ENCODE measurements at regions not wholly inside any gene's neighbourhood (a gene's known extent, or its start where the extent isn't known, plus 50 kb on each side); places are given as distances from the start of the nearest gene placed in this dataset.

GRCh38 chr2:150557020-150557600, 69.6 kb upstream of the RND3 start:
- Mint-ChIP-seq H3K36me3 (ENCODE audit: low read depth) (no peaks in the 10 kb centered on the region), H3K9me3 (peaks cover 9% of the 10 kb centered on the region), H3K4me1 (peaks cover 28% of the 10 kb centered on the region), H3K27me3 (ENCODE audit: low read depth) (no peaks in the 10 kb centered on the region), H3K27ac (ENCODE audit: unreplicated experiment) (peak overlapping the region; percentile 73), H3K4me3 (no peak overlapping the region)
- no peak for TF ChIP-seq CTCF (conservative IDR thresholded peaks at IDR 0.05)
- no peak for DNase-seq (ENCODE audit: low read depth, low spot score)

- Mint-ChIP-seq H3K27ac (ENCODE audit: unreplicated experiment) (peak overlapping the region; percentile 60), H3K27me3 (ENCODE audit: low read depth) (no peaks in the 10 kb centered on the region), H3K4me1 (peaks cover 25% of the 10 kb centered on the region), H3K36me3 (ENCODE audit: low read depth) (no peaks in the 10 kb centered on the region), H3K9me3 (peaks cover 9% of the 10 kb centered on the region), H3K4me3 (no peak overlapping the region)
- no peak for TF ChIP-seq CTCF (conservative IDR thresholded peaks at IDR 0.05)
- DNase-seq (ENCODE audit: low read depth, low spot score): no peak
These were observed 68.3 kb upstream of the RND3 start for GRCh38 chr2:150555611-150556356.

- peaks cover 5% of the 10 kb centered on the region for H3K9me3 Mint-ChIP-seq
- no peak overlapping the region for H3K4me3 Mint-ChIP-seq
- TF ChIP-seq CTCF (conservative IDR thresholded peaks at IDR 0.05): no peak
- no peaks in the 10 kb centered on the region for H3K27me3 Mint-ChIP-seq (ENCODE audit: low read depth)
- no peak for DNase-seq (ENCODE audit: low read depth, low spot score)
- H3K27ac Mint-ChIP-seq (ENCODE audit: unreplicated experiment): no peak overlapping the region
- peaks cover 24% of the 10 kb centered on the region for H3K4me1 Mint-ChIP-seq
- no peaks in the 10 kb centered on the region for H3K36me3 Mint-ChIP-seq (ENCODE audit: low read depth)
These were observed 66.6 kb upstream of the RND3 start for GRCh38 chr2:150554046-150554445.

GRCh38 chr2:150552041-150552820, 64.8 kb upstream of the RND3 start:
- Mint-ChIP-seq H3K27ac (ENCODE audit: unreplicated experiment) (no peak overlapping the region), H3K9me3 (peaks cover 9% of the 10 kb centered on the region), H3K36me3 (ENCODE audit: low read depth) (no peaks in the 10 kb centered on the region), H3K27me3 (ENCODE audit: low read depth) (no peaks in the 10 kb centered on the region), H3K4me3 (no peak overlapping the region), H3K4me1 (peaks cover 19% of the 10 kb centered on the region)
- TF ChIP-seq CTCF (conservative IDR thresholded peaks at IDR 0.05): no peak
- DNase-seq (ENCODE audit: low read depth, low spot score): no peak

- no peak for DNase-seq (ENCODE audit: low read depth, low spot score)
- TF ChIP-seq CTCF (conservative IDR thresholded peaks at IDR 0.05): no peak
- H3K27me3 Mint-ChIP-seq (ENCODE audit: low read depth): no peaks in the 10 kb centered on the region
- no peaks in the 10 kb centered on the region for H3K36me3 Mint-ChIP-seq (ENCODE audit: low read depth)
- no peak overlapping the region for H3K27ac Mint-ChIP-seq (ENCODE audit: unreplicated experiment)
- peaks cover 4% of the 10 kb centered on the region for H3K9me3 Mint-ChIP-seq
- H3K4me1 Mint-ChIP-seq: peaks cover 4% of the 10 kb centered on the region
- no peak overlapping the region for H3K4me3 Mint-ChIP-seq
These were observed 61.9 kb upstream of the RND3 start for GRCh38 chr2:150549381-150549780.

Measured in neural crest cell (in vitro differentiated cells).